ENCODE measurements at regions not wholly inside any gene's neighbourhood (a gene's known extent, or its start where the extent isn't known, plus 50 kb on each side); places are given as distances from the start of the nearest gene placed in this dataset.

DNA sequence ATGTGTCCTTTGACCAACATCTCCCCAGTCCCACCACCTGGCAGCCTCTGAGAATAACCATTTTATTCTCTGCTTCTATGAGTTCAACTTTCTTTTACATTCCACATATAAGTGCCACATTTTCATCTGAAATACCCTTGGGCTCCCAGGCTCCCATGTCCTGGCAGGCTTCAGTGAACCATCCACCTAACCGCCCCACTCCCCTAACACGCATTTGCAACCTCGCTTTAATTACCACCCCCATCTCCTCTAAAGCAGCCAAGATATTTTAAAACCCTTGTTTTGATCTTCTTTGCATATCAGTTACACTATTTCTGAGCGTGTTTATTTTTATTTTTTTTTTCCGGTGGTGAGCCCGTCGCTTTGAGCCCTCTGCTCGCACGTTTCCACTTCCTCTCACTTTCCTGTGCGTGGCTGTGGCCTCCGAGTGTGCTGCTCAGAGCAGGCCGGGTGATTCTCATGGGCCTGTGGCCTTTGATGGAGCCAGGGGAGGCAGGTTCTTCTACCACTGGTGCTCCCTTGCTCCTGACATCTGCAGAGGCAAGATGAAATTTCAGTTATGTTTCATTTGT lies 195.4 kb upstream of the LPP start:
- no peak for DNase-seq

DNA sequence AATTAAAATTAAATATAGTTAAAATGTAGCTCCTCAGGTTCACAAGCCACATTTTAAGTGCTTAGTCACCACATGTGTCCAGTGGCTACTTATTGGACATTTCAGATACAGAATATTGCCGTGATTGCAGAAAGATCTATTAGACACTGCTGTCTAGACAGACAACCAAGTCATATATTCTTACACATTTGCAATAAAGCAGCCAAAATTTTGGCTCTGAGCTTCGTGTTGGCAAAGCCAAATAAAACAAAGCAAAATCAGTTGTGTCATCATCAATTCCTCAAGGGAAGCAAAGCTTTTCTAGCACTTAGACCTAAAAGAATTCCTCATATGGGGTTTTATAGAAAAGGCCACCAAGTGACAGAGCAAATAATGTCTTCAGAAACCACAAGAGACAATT lies 193.1 kb upstream of the LPP start:
- no peak for DNase-seq

DNA sequence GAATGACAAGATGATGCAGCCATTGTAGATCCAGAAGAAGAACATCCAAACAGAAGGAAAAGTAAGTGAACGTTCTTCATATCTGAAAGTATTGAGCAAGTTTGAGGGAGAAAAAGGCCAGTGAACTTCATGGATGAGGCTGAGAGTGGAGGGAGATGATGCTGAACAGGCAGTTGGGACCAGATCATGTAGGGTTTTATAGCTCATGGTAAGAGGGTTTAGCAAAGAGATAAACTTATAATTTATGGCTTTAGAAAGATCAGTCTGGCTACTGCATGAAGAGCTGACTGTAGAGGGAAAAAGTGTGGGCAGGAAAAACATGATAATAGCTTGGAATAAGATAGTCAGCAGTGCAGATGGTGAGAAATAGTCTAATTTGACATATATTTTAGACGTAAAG lies 192.6 kb upstream of the LPP start:
- no peak for DNase-seq

DNA sequence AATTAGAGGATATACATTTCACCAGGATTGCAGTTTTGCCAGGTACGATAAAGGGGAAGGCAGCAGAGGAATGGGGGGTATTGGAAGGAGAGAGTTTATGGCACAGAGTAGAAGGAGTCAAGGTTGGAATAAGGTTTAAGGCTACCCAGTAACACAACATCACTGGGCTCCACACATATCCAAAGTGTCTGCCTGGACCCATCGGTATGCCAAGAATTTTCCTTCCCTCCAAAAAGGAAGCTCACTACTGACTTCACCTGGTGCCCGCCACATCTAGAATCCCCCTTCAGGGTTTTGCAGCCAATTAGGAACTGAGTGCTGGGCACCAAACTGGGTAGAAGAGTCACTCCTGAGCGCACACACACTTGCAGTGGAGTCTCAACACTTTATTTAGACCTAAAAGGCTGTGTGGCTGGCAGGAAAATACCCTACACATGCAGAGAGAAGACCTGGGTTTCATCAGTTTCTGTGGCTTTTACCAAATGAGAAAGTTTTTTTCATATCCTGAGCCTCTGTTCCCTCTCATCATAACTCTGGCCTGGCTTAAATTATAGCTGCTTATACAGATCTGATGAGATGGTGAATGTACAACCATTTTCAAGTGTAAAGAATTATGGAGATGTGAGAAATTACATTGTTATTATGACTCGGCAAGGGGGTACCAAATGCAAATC lies 190.8 kb upstream of the LPP start:
- DNase-seq = no peak

DNA sequence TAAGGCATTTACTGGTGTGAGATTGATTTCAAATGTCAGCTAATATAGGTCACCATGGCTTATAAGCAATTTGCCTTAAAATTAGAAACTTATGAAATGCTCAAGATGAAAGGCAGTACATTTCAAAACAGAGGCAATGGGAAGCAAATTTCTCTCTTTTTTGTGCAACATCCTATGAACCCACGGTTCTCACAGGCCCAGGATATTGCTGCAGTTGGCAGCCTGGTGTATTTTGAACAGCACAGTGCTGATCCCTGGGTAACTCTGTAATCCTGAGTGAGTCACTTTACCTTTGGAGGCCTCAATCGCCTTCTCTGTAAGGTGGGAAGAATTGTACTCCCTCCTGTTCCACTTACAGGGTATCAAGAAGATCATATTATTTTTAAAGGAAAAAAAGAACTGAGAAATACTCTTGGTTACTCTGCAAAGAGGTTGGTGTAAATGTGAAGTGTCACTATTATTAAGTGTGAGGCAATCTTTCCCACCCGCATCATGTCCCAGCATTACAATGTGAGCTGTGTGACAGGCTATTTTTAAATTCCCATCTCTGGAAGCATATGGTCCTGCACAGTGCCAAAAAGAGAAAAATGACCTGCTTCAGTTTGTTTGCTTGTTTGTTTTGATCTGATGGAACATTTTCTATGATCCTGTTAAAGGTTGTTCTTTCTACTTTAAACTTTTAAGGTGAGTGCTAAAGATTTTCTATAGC lies 190.1 kb upstream of the LPP start:
- no peak for DNase-seq

DNA sequence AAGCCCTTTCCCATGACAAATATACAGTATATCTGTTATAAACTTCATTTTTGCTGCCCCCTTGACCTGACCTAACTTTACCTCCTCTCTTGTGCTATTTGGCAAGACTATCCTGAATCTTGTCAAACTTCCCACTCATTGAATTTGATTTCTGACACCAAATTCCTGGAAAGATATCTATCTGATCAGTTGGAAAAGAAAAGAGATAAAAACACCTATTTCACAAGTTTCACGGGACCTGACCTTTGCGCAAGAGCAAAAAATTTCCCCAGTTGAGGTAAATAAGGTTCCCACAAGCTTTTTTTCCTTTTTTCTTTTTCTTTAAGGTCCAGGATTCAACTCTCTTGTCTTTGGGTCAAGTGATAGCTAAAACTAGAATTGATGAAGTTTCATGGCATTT lies 189.2 kb upstream of the LPP start:
- no peak for DNase-seq

DNA sequence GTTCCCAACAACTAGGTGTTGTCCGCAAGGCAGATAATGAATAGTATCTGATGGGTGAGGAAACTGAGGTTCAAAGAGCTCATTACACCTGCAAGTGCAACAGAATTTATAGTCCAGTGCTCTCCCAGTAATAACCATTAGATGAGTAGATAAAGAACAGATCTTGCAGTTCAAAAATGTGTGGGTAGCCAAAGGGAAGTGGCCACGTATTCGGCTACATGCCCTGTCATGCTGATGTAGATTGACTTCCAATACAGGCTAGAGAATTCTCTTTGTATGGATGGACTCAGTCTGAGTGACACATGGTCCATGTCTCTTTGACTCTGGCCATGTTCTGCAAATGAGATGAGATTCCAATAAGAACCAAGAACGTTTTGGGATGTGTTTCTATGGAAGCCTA lies 187.9 kb upstream of the LPP start:
- DNase-seq = no peak

DNA sequence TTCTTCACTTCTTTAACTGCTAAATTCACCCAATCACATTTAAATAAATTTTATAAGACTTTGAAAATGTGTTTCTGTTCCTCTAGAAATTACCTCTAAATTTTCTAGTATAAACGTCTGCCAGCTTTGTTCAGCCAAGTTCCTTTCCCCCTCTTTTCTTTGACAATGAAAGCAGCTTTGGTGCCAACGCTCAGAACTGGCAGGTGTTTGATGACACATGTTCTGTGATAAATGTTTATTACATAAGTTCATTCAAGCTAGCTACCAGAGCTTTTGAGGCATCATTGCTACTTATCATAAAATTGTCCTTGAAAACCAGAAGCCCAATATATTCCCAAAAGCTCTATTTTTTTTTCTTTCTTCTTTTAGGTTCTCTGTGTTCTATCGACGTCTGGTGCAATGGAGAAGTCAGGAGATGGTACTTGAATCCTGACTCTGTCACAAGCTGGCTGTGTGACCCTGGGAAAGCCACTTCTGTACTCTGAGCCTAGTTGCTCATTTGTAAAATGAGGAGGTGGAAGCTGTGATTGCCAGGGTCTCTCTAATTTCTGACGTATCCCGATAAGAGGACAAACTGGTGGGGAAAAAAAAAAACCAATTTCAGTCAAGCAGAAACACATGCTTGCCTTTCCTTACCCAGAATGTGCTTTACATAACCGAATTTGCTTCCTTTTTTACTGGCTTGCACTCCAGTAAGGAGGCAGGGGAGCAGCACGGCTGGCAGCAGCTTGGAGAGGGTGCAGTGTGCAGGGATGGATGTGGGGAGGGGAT lies 187.1 kb upstream of the LPP start:
- DNase-seq = no peak

DNA sequence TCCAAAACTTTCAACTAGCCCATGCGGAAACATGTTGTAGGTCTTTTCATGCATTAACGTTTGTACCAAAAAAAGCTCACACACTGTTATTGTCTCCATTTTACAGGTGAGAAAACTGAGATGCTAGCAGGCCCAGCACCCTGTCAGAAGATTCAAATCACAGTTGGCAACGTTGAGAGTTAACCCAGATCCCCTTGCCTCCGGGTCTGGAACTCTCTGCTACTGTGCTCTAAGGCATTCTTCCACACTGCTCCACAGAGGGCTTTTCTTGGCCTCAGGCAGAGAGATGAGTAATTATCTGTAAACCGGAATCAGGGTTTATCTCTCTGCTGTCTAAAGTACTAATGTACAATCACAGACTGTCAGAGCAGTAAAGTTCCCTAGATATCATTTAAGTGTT lies 186.0 kb upstream of the LPP start:
- no peak for DNase-seq

DNA sequence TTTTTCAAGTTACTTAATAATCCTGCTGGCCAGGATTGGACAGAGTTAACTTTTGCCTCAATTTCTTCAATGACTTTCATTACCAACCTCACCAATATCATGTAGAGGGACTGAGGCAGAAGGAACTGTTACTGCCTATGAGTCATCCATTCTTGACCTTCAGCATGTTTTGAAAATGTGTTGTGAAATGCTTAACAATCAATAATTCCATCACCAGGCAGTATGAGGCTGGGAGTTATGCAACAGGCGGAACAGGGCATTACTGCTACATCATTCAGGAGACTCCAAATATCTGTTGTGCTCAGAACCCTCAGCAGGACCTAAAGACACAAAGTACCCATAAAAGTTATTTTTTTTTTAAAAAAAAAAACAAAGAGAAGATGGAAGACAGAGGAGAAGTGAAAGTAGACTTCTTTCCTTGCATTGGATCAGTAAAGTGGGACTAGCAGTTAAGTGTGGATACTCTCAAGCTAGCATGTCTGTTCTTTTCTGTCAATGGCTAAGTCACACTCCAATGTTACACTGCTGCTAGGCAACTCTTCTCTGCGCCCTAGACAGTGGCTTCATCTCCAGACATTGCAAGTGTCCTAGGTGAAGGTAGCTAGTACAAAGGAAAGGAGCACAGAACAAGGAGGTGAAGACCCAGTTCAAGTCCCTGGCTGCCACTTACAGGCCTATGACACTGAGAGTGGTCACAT lies 184.9 kb upstream of the LPP start:
- DNase-seq = no peak

DNA sequence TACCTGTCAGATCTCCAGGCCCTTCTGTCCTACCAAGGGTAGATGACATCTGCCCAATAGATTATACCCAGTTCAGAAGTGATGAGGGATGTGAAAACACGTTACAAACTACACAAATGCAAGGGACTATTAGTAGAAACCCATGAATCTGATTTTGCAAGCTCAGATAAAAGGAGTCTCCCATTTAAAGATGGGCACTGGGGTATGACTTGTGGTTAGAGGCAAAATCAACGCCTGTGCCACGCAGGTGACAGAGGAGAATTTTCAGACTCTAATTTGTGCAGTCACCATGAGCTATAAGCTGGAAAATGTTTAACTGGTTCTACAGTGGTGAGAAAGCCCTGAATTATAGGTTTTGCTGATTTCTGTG lies 184.4 kb upstream of the LPP start:
- DNase-seq = no peak

DNA sequence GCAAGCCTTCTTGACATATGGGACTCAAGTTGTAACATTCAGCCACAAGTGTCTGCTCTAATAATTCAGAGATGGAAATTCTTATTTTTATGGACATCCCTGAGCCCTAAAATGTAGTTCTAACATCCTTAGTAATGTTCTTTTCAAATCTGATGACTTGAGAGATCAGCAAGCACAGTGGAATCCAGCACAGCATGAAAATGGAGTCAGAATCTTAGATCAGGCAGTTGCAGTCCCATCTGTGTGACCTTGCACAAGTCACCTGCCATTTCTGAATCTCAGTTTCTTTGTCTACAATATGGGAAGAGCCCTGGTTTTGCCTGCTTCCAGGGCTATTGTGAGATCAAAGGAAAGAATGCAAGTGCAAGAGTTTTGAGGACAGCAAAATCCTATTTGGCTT lies 183.9 kb upstream of the LPP start:
- no peak for DNase-seq

DNA sequence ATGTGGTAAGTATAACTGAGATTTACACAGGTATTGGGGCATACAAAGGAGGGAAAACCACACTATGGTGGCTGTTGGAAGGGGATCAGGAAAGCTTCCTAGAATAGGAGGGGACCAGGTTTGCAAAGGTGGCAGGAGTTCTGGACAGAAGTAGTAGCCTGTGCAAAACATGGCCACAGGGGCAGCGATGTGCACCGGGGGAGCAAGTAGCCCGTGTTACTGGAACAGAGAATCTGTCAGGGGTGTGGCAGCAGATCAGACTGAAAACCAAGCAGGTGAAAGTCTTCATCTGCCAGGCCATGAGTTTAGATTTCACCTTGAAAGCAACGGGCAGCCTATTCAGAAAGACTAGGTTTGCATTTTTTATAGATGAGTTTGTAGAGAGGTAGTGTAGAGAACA lies 182.3 kb upstream of the LPP start:
- no peak for DNase-seq

DNA sequence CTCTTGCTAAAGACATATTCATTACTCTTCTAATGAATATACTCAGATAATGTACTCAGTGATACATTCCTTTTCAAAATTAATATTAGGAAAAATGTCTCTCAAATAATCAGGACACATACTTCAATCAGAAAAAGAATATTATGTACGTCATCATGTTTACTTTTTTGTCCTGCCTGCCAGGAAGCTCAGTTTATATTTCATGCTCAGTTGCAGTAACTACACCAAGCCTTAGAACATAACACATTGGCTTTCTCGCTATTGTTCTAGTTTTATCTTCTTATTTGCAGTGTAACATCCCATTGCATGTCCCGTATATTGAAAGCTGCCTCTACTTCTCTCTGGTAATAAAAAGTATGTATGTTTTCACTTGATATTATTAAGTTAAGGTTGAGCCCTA lies 181.5 kb upstream of the LPP start:
- DNase-seq = no peak

DNA sequence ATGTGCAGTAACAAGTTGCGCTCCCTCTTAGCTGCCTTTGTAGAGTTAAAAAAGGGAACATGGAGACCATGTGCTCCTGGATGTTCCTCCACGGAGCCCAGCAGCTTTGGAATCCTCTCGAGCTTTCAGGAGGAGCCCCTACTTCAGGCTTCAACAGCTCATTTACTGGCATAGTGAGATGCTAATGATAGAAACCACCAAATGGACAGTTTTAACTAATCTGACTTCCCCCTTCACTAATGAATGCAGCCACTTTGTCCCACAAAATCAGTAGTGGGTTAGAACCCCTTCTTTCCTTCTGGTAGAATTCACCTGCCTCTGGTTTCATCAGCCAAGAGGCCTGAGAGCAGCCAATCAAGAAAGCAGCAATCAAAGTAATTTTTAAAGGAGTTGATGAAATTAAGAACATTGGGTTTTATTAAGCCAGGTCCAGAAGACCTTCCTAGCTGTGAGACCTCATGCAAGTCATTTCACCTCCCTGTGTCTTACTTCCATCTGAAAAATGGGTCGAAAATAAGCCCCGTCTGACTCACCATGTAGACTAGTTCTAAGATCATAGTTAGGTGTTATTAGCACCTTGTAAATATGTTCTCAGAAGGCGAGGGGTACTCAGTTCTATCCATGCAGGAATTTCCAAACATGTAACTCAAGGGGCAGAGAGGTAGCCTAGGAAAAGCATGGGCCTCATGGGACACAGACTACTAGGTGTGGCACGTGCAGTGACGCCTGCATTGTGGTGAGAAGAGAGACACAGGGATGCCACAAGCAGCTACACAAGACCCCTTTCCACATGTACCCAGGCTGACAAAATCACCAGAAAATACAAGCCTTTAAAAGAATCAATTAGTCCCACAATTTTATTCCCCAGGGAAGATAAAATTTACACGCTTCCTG lies 179.7 kb upstream of the LPP start:
- no peak for DNase-seq

DNA sequence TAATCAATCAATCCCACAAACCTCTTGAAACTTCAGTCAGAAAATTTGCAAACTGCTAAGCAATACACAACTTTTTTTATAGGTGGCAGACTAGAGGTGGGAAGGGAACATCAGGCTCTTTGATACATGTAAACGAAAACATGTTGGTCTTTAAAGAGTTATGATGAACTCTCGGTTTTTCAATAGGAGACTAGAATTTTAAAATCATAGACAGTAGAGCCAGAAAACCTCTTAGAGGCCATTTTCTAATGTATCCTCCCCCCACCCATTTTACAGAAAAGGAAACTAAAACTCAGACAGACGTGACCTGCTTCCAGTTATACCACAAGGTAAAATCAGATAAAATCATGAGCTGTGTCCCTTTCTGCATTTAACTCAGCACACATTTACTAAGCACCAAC lies 179.1 kb upstream of the LPP start:
- no peak for DNase-seq

DNA sequence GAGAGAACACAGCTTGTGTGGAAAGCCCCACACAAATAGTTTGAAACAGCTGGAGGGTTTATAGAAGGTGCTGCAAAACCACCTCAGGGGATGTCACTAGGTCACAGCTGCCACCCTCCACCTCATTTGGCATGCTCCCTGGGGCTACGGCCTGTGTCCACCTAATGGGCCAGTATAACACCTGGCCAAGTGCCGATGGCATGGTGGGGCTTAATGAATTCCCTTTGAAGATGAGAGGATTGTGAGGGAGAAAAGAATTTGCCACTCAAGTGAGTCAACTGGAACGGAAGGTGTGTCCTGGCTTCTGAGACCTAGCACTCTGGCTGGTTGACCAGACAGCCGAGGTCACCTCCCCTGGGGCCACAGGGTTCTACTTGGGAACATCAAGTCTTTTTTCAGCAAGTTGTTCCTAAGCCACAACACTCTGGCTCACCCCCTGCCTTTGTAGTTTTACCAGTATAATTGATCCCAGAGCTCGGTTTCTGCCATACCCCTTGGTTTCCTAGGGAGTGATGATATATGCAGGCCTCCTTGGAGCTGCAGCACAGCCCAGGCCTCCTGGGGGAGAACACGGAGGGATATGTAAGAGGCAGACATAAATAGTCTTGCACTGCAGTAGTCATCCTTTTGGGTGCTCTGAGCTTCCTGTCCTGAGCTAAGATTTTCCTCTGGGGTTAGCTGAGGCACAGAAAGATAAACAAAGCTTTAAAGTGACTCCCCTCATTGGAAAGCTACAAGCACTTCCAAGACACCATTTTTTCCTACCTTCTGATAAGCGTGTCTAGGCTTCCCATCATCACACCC lies 178.2 kb upstream of the LPP start:
- no peak for DNase-seq

DNA sequence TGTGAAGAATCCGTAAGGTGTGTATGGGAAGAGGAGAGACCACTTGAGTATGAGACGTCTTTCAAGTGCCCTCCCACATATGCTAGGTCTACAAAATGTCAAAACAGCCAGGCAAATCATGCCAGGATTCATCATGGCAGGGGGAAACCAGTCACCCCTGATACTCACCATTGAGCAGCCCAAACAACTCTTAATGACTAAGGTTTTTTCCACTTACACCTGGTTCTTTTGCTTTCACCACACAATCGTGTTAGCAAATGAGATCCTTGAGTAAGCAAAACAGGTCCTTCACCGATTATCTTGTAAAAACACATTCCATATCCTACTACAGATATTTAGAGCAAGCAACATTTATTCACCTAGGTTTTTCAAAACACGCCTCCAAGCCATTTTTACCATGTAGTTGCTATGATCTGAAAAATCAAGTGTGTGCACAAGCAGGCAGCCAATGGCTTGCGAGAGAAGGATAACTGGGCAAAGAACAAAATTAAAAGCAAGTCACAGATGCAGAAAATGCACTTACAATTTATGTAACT lies 177.5 kb upstream of the LPP start:
- no peak for DNase-seq

DNA sequence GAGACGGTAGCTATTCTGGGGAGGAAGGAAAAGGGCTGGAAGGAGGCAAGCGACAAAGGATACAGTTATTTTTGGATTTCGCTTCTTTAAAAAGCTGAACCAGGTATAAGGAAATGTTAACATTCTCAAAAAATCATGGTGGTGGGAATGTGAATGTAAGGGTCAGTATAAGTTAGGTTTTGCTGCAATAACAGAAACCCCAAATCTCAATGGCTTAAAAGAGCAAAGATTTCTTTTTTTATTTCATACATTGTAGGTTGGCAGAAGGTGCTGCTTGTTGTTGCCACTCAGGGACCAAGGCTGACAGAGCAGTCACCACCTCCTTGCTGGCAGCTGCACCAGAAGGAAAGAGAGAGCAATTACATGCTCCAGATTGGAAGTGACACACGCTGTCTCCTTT lies 176.3 kb upstream of the LPP start:
- DNase-seq = no peak

DNA sequence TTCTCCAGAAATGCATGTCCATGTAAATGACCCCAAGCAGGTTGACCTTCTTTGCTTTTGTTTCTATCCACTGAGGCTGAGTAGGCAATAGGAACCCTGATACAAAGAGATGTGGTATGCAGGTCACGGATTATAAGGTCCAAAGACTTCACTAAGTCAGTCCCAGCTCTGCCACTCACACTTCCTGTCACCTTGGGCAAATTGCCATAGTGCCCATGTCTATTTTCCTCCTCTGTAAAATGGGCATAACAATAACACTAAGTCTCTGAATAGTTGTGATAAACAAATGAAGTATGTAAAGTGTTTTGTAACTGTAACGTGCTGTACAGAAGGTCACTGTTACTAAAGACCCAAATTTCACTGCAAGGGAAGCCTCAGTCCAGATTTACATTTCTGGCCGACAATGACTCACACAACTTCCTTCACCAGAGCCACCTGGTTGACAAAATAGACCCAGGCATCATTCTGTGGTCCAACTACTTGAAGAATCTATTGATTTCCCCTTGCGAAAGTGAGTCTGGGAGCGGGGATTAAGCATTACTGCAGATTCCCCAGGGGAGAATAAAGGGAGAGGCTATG lies 175.4 kb upstream of the LPP start:
- DNase-seq = no peak

DNA sequence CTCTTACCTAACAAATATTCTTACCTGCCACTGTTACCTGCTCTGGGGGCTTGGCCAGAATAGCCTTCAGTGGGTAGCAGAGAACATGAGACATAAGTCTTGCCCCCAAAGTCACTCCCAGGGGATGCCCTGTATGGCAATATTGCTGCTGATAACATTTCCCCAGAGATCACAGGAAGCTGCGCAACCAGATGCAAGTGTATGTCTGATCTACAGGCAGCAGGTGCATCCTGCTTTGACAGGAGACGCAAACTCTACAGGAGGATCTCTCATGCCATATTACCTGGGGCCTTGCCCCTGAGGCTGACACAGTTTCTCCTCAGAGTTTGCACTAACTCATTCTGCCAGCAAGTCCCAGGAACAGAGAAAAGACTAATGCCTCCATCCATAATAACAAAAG lies 174.4 kb upstream of the LPP start:
- no peak for DNase-seq
